Left lung (tissue), 4 donors: ENCODE measurements at regions not wholly inside any gene's neighbourhood (a gene's known extent, or its start where the extent isn't known, plus 50 kb on each side); places are given as distances from the start of the nearest gene placed in this dataset.

Experiments
- ATAC-seq: fragments of 200-7000 bp; cut with Tn5 transposase; one replicate; pipeline ENCODE4 v1.9.1; 2020; ENCODE audit warnings: moderate library complexity
- DNase-seq, 4 donors: peaks; one replicate each; pipeline ENCODE4 v3.0.0-alpha.2; 2013 to 2020
- H3K27ac ChIP-seq, 2 donors: fragments of 200-600 bp; sonication (generic) in 1 of 2; one replicate each; pipeline versions ENCODE4 v1.5.0 to v1.8.0; 2020 to 2021
- H3K27me3 ChIP-seq, 2 donors: fragments of 200-600 bp; sonication (generic) in 1 of 2; one replicate each; pipeline versions ENCODE4 v1.5.0 to v1.8.0; 2020 to 2021
- H3K36me3 ChIP-seq, 2 donors: fragments of 200-600 bp; sonication (generic) in 1 of 2; one replicate each; pipeline versions ENCODE4 v1.5.0 to v1.8.0; 2020 to 2021
- H3K4me1 ChIP-seq, 2 donors: fragments of 200-600 bp; one replicate each; pipeline ENCODE4 v1.8.0; 2021
- H3K4me3 ChIP-seq, 2 donors: fragments of 200-600 bp; sonication (generic) in 1 of 2; one replicate each; pipeline versions ENCODE4 v1.5.0 to v1.8.0; 2020 to 2021; ENCODE audit warnings: mild to moderate bottlenecking in 1 of 2
- H3K9me3 ChIP-seq, 2 donors: fragments of 200-600 bp; sonication (generic) in 1 of 2; one replicate each; pipeline versions ENCODE4 v1.5.0 to v1.8.0; 2020 to 2021
- intact Hi-C, 2 donors: fragments of 100-400 bp; cut with DNase I; formaldehyde crosslinking; loops; one replicate each; pipeline versions ENCODE4 v1.11.2 to v1.14.2; 2022
- TF ChIP-seq, protein P1 (sequence below), 2 donors: fragments of 200-600 bp; sonication (generic) in 1 of 2; IDR thresholded peaks; one replicate each; pipeline versions ENCODE4 v1.5.0 to v1.8.0; 2021; ENCODE audit warnings: antibody characterized with exemption in 2 of 2
- donor health status: DM: no; HTN: yes; CAD: no.
- donor health status: DM: no; HTN: no; CAD: no.

DNA sequence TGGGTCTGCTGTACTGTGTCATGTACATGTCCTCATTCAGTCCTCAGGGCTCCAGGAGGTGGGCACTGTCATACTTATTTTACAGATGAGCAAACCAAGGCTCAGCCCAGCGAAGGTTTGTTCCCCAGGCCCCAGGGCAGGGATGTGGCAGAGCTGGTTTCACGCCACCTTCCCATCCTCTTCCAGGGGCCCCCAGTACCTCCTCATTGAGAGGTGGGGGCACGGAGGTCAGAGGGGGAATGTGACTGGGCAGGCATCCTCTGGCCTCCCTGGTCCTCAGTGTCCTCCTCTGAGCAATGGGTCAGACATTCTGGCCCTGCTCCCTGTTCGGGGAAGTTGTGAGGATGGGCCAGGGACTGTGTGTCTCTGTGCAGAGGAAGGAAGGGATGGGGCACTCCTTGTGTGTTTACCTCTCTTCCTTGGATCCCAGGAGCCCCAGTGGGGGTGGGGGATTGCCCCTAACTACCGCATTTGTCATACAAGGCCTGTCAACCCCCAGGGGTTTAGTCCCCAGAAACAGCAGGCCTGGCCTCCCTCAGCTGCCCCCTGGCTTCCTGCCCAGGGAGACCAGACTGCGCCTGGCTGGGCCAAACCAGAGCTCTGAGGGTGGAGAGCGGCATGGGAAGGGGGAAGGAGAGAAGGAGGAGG, 65.9 kb upstream of the LCTL start:
- Histone ChIP-seq H3K27me3 (no peaks in the 10 kb centered on the region), H3K4me3 (no peak overlapping the region), H3K4me1 (no peaks in the 10 kb centered on the region), H3K36me3 (no peaks in the 10 kb centered on the region), H3K9me3 (no peaks in the 10 kb centered on the region), H3K27ac (peak overlapping the region; percentile 58 to 67)
- DNase-seq (no peak), ATAC-seq (no peak)
- TF ChIP-seq, protein P1, sequence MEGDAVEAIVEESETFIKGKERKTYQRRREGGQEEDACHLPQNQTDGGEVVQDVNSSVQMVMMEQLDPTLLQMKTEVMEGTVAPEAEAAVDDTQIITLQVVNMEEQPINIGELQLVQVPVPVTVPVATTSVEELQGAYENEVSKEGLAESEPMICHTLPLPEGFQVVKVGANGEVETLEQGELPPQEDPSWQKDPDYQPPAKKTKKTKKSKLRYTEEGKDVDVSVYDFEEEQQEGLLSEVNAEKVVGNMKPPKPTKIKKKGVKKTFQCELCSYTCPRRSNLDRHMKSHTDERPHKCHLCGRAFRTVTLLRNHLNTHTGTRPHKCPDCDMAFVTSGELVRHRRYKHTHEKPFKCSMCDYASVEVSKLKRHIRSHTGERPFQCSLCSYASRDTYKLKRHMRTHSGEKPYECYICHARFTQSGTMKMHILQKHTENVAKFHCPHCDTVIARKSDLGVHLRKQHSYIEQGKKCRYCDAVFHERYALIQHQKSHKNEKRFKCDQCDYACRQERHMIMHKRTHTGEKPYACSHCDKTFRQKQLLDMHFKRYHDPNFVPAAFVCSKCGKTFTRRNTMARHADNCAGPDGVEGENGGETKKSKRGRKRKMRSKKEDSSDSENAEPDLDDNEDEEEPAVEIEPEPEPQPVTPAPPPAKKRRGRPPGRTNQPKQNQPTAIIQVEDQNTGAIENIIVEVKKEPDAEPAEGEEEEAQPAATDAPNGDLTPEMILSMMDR (IDR thresholded peaks at IDR 0.05), result no peak
- intact Hi-C loops, result no loop called here

DNA sequence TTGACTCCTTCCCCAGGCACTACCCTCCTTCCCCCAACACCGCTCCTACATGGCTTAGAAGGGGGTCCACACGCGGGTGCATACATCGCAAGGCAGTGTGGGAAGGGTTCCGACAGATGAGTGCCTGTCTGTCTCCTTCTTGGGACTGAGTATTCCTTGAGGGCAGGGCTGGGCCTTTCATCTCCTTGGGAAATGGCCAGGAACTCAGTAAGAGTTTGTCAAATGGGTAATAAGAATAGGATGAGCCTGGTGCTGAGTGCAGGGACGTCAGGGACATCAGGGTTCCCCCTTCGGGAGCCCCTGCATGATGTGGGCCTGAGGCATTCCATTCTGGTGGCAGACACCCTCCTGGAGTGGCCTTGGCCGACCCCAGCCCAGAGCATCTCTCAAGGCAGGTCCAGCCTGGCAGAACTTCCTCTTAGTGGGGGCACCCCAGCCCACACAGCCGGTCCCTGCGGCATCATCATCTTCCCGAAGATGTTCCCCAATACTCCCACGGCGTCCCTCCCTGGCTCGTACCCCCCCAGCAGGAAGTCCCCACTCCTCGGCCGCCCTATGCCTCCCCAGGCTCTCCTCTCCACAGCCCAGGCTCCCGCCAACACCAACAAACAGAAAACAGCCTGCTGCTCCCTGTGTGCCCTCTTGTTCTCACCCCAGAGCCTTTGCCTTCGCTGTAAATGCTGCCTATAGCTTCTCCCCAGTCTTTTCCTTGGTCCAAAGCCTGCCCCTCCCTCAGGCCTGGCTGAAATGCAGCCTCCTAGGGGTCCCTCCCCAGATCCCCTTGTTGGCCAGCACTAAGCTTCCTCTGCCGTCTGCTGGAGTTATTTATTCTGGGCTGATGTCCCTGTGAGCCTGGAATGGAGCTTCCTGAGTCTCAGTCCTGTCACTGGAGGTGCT, 67.5 kb upstream of the LCTL start:
- Histone ChIP-seq H3K27me3 (no peaks in the 10 kb centered on the region), H3K4me3 (no peak overlapping the region), H3K36me3 (no peaks in the 10 kb centered on the region), H3K27ac (peak overlapping the region; percentile 19 to 45), H3K4me1 (no peaks in the 10 kb centered on the region), H3K9me3 (no peaks in the 10 kb centered on the region)
- intact Hi-C loops, result no loop called here
- TF ChIP-seq, protein P1 (IDR thresholded peaks at IDR 0.05), result no peak
- no peak for ATAC-seq
- DNase-seq, result no peak

DNA sequence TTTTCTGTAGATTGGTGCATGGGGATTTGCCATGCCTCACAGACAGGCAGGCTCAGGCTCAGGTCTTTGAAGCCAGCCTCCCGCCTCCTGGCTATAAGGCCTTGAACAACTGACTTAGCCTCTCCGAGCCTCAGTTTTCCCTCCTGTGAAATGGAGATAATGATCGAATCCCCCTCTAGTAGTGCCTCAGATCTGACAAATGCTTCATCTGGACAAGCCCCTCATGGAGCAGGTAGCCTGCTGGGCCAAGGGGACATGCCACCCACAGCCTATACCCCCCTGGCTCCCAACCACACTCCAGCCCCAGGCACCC, 68.1 kb upstream of the LCTL start:
- no peaks in the 10 kb centered on the region for H3K36me3 ChIP-seq
- H3K27me3 ChIP-seq, result no peaks in the 10 kb centered on the region
- ATAC-seq, result no peak
- DNase-seq, result no peak
- no peaks in the 10 kb centered on the region for H3K4me1 ChIP-seq
- H3K4me3 ChIP-seq, result no peak overlapping the region
- no peaks in the 10 kb centered on the region for H3K9me3 ChIP-seq
- H3K27ac ChIP-seq, result peak overlapping the region; percentile 19 to 45
- TF ChIP-seq, protein P1 (IDR thresholded peaks at IDR 0.05), result no peak
- intact Hi-C loops, result no loop called here

DNA sequence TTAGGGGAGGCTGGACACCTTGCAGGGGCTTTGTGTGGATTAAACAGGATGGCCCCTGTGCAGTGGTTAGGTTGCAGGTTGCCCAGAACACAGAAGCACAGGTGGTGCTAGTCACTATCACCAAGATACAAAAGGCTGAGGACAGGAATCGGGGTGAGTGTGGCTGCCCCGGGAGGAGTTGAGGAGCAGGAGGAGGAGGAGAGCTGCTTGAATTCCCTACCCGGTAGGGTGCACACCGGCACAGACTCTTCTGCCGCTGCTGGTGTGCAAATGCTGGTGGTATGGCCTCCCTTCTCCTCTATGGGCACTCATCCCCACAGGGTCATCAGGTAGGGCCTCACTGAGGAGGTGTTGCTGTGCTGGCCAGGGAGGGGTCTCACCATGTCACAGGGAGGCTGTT, 67.5 kb upstream of the SMAD6 start:
- intact Hi-C loops, result no loop called here
- H3K27me3 ChIP-seq, result no peaks in the 10 kb centered on the region
- no peaks in the 10 kb centered on the region for H3K36me3 ChIP-seq
- H3K4me1 ChIP-seq, result no peaks in the 10 kb centered on the region
- H3K4me3 ChIP-seq, result no peak overlapping the region
- ATAC-seq, result no peak
- peak overlapping the region in 1 of 2 donors; percentile 45 for H3K27ac ChIP-seq
- TF ChIP-seq, protein P1 (IDR thresholded peaks at IDR 0.05), result no peak
- no peaks in the 10 kb centered on the region for H3K9me3 ChIP-seq
- no peak for DNase-seq

DNA sequence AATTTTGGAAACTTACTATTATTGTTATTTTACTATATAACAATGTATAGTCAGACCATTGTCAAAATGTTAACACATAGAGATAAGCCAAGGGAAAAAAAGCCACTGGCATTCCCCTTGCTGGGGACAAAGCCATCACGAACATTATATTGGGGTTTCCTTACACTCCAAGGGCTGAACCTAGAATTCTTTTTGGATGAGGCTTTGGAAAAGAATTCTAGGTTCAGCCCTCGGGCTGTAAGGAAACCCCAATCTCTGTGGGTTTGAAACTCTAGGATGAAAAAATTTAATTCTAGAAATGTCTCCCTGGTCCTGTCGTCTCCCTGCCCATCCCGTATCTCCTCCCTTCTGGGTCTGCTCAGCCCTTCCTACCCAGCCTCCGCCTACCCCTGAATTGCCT, 67.0 kb upstream of the SMAD6 start:
- no peak for DNase-seq
- Histone ChIP-seq H3K4me1 (no peaks in the 10 kb centered on the region), H3K27ac (no peak overlapping the region), H3K36me3 (no peaks in the 10 kb centered on the region), H3K9me3 (no peaks in the 10 kb centered on the region), H3K4me3 (no peak overlapping the region), H3K27me3 (no peaks in the 10 kb centered on the region)
- intact Hi-C loops, result no loop called here
- TF ChIP-seq, protein P1 (IDR thresholded peaks at IDR 0.05), result no peak
- ATAC-seq, result no peak
